ENCODE measurements at regions not wholly inside any gene's neighbourhood (a gene's known extent, or its start where the extent isn't known, plus 50 kb on each side); places are given as distances from the start of the nearest gene placed in this dataset.

- no peak for DNase-seq
Measured at GRCh38 chr10:131445623-131446022, 134.1 kb upstream of the TCERG1L start.

GRCh38 chr10:131446171-131446570, 134.7 kb upstream of the TCERG1L start:
- DNase-seq = no peak

GRCh38 chr10:131448171-131448570, 136.7 kb upstream of the TCERG1L start:
- DNase-seq = no peak

GRCh38 chr10:131448883-131449282, 137.4 kb upstream of the TCERG1L start:
- no peak for DNase-seq

- no peak for DNase-seq
Measured at GRCh38 chr10:131450216-131450765, 138.8 kb upstream of the TCERG1L start.

- no peak for DNase-seq
Measured at GRCh38 chr10:131451407-131452015, 140.0 kb upstream of the TCERG1L start.

- peak; percentile 67 for DNase-seq
Measured at GRCh38 chr10:131452926-131453720, 141.6 kb upstream of the TCERG1L start.

GRCh38 chr10:131453721-131454634, 142.5 kb upstream of the TCERG1L start:
- DNase-seq = peak; percentile 80

GRCh38 chr10:131456411-131456810, 144.9 kb upstream of the TCERG1L start:
- no peak for DNase-seq

GRCh38 chr10:131461093-131461492, 149.6 kb upstream of the TCERG1L start:
- no peak for DNase-seq

GRCh38 chr10:131464789-131465188, 153.3 kb upstream of the TCERG1L start:
- DNase-seq = no peak

- no peak for DNase-seq
Measured at GRCh38 chr10:131469551-131469950, 158.0 kb upstream of the TCERG1L start.

- no peak for DNase-seq
Measured at GRCh38 chr10:131473645-131474044, 162.1 kb upstream of the TCERG1L start.

GRCh38 chr10:131474416-131474815, 162.9 kb upstream of the TCERG1L start:
- no peak for DNase-seq

- no peak for DNase-seq
Measured at GRCh38 chr10:131475043-131475442, 163.5 kb upstream of the TCERG1L start.

GRCh38 chr10:131475803-131476202, 164.3 kb upstream of the TCERG1L start:
- DNase-seq = no peak

- DNase-seq = no peak
Measured at GRCh38 chr10:131477457-131478121, 166.1 kb upstream of the TCERG1L start.

- DNase-seq = no peak
Measured at GRCh38 chr10:131478377-131478989, 167.0 kb upstream of the TCERG1L start.

GRCh38 chr10:131480066-131480465, 168.5 kb upstream of the TCERG1L start:
- peak; percentile 5 for DNase-seq

- DNase-seq = peak; percentile 22
Measured at GRCh38 chr10:131480861-131481260, 169.3 kb upstream of the TCERG1L start.

- DNase-seq = no peak
Measured at GRCh38 chr10:131485732-131486131, 174.2 kb upstream of the TCERG1L start.

GRCh38 chr10:131487822-131488221, 176.3 kb upstream of the TCERG1L start:
- no peak for DNase-seq
